ENCODE measurements at regions not wholly inside any gene's neighbourhood (a gene's known extent, or its start where the extent isn't known, plus 50 kb on each side); places are given as distances from the start of the nearest gene placed in this dataset.

DNA sequence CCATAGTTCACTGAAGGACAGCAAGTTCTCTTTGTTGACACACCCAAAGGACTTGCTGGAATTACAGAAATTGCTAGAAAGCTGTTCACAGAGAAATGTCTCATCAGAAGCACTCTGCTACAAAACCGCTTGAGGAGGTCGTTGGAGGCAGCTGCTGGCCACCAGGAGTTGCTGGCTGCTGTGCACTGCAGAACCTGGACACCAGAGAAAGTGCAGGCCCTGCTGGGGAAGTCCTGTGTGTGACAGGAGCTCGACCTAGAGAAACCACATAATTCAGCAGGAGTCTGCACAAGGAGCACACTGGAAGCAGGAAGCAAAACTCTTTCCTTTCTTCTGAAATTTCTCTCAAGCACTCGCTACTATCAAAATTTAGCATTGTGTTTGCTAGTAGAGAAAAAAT is 461.5 kb upstream of the GHITM start:
- no peak for TF ChIP-seq CTCF (IDR thresholded peaks at IDR 0.05)
- no peak for TF ChIP-seq POLR2A (IDR thresholded peaks at IDR 0.05)
- Histone ChIP-seq H3K4me1 (peaks cover 0 to 9% (median 0%) of the 10 kb centered on the region in 12 donors), H3K27ac (no peak overlapping the region), H3K36me3 (no peaks in the 10 kb centered on the region), H3K4me3 (no peak overlapping the region), H3K27me3 (no peaks in the 10 kb centered on the region), H3K9me3 (no peaks in the 10 kb centered on the region)
- ATAC-seq: peak; percentile 52 to 67 (median 59)
- peak in 2 of 5 donors; percentile 29 to 32 for DNase-seq
- intact Hi-C loops (cut with DNase I): no loop called here
- 36 to 47% (median 41%) methylated on average over 4 of the region's 4 CpGs for WGBS, 4 donors

DNA sequence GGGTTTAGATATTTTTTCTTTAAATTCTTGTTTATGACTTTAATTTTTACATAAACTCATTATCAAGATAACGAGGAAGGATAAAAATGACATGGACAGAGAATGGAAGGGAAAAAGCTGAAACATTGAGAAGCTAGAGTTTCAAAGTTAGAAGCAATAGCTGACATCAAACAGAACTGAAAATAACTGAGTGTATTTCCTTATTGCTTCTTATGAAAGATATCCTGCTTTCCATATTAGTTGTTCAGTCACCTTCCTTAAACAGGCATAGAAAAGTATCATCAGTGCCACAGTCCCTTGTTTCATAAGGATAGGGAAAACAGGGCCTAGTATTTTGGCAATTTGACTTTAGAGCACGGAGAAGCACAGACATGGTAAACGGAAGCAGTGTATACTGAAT is 460.5 kb upstream of the GHITM start:
- no peak overlapping the region for H3K4me3 ChIP-seq
- H3K36me3 ChIP-seq: no peaks in the 10 kb centered on the region
- no peak overlapping the region for H3K27ac ChIP-seq
- 91 to 95% (median 93%) methylated on average over 3 of the region's 3 CpGs for WGBS, 4 donors
- TF ChIP-seq POLR2A (IDR thresholded peaks at IDR 0.05) (no peak), CTCF (IDR thresholded peaks at IDR 0.05) (no peak)
- peaks cover 0 to 9% (median 0%) of the 10 kb centered on the region in 12 donors for H3K4me1 ChIP-seq
- DNase-seq: no peak
- H3K9me3 ChIP-seq: no peaks in the 10 kb centered on the region
- ATAC-seq: no peak
- intact Hi-C loops (cut with DNase I): no loop called here
- no peaks in the 10 kb centered on the region for H3K27me3 ChIP-seq

- DNase-seq: no peak
- TF ChIP-seq CTCF (IDR thresholded peaks at IDR 0.05): no peak
- no peak for TF ChIP-seq POLR2A (IDR thresholded peaks at IDR 0.05)
- ATAC-seq: no peak
- Histone ChIP-seq H3K27ac (no peak overlapping the region), H3K4me1 (peaks cover 0 to 9% (median 0%) of the 10 kb centered on the region in 12 donors), H3K27me3 (no peaks in the 10 kb centered on the region), H3K36me3 (no peaks in the 10 kb centered on the region), H3K4me3 (no peak overlapping the region), H3K9me3 (no peaks in the 10 kb centered on the region)
- WGBS, 4 donors: 60 to 65% (median 64%) methylated on average over 7 of the region's 7 CpGs
- intact Hi-C loops (cut with DNase I): no loop called here
Measured at GRCh38 chr10:83680470-83680891, 458.8 kb upstream of the GHITM start.

DNA sequence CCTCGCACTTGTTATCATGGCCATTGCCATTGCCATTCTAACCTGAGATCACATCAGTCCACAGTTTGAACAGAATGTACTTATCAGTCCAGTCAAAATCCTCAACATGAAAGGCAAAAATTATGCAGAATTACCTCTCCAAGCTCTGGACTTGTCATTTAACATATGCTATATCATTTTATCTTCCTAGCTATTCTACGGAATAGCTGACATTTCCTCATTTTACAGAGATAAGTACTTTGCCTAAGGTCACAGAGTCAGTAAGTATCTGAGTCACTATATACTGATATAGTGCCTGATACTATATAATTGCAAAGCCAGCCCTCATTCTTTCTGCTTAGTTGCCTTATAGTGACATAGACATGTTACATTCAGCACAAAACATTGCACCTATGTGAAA is 456.9 kb upstream of the GHITM start:
- WGBS, 4 donors: 77 to 86% (median 85%) methylated on average over 2 of the region's 2 CpGs
- no peak for TF ChIP-seq CTCF (IDR thresholded peaks at IDR 0.05)
- TF ChIP-seq POLR2A (IDR thresholded peaks at IDR 0.05): no peak

More for the DNA sequence above, 456.9 kb upstream of the GHITM start:
- DNase-seq (no peak), ATAC-seq (no peak)
- Histone ChIP-seq H3K4me1 (peaks cover 0 to 9% (median 0%) of the 10 kb centered on the region in 12 donors), H3K4me3 (no peak overlapping the region), H3K36me3 (no peaks in the 10 kb centered on the region), H3K27ac (no peak overlapping the region), H3K27me3 (no peaks in the 10 kb centered on the region), H3K9me3 (no peaks in the 10 kb centered on the region)
- intact Hi-C loops (cut with DNase I): no loop called here

Measured in heart left ventricle (tissue), 16 donors.